Karpas-422 (cell line): ENCODE measurements at regions not wholly inside any gene's neighbourhood (a gene's known extent, or its start where the extent isn't known, plus 50 kb on each side); places are given as distances from the start of the nearest gene placed in this dataset.

ENCODE experiments used
- DNase-seq: peaks from one replicate; pipeline ENCODE4 v3.0.0-alpha.2; 2015
- H2AFZ ChIP-seq: fragments of 200-600 bp; sonication (generic); 2 replicates; pipeline ENCODE4 v1.6.1; 2014; ENCODE audit warnings: antibody characterized with exemption, low read length, mixed read lengths
- H3K27ac ChIP-seq: fragments of 200-600 bp; sonication (generic); 2 replicates; pipeline ENCODE4 v1.5.1; 2014; ENCODE audit warnings: mild to moderate bottlenecking, low read length, moderate library complexity
- H3K27me3 ChIP-seq: fragments of 200-600 bp; sonication (generic); 2 replicates; pipeline ENCODE4 v1.6.1; 2014; ENCODE audit warnings: low read length, mixed read lengths
- H3K36me3 ChIP-seq: fragments of 200-600 bp; sonication (generic); 2 replicates; pipeline ENCODE4 v1.6.1; 2014; ENCODE audit warnings: low read length, mixed read lengths; ENCODE audit not compliant: insufficient read depth
- H3K4me1 ChIP-seq: fragments of 200-600 bp; sonication (generic); 2 replicates; pipeline ENCODE4 v1.6.1; 2014; ENCODE audit warnings: mild to moderate bottlenecking, low read length, mixed read lengths
- H3K4me2 ChIP-seq: fragments of 200-600 bp; sonication (generic); 2 replicates; pipeline ENCODE4 v1.6.1; 2014; ENCODE audit warnings: low read length, low read depth, mild to moderate bottlenecking; ENCODE audit not compliant: poor library complexity, severe bottlenecking
- H3K4me3 ChIP-seq: fragments of 200-600 bp; sonication (generic); 2 replicates; pipeline ENCODE4 v1.5.1; 2014; ENCODE audit warnings: mild to moderate bottlenecking, antibody characterized with exemption, low read length, mixed read lengths
- H3K79me2 ChIP-seq: fragments of 200-600 bp; sonication (generic); 2 replicates; pipeline ENCODE4 v1.6.1; 2014; ENCODE audit warnings: mild to moderate bottlenecking, low read length, mixed read lengths
- H3K9ac ChIP-seq: fragments of 200-600 bp; sonication (generic); 2 replicates; pipeline ENCODE4 v1.6.0; 2014; ENCODE audit warnings: low read length
- H3K9me2 ChIP-seq: fragments of 200-600 bp; sonication (generic), shearing (Covaris generic); replicated peaks from 2 replicates; pipeline ENCODE4 v1.6.0; 2014; ENCODE audit warnings: mild to moderate bottlenecking, low read length, moderate library complexity; ENCODE audit not compliant: insufficient read depth
- H3K9me3 ChIP-seq: fragments of 300-700, 200-600 bp; sonication (generic); 2 replicates; pipeline ENCODE4 v1.6.1; 2014; ENCODE audit warnings: low read length, mixed read lengths
- H4K20me1 ChIP-seq: fragments of 200-600 bp; sonication (generic); 2 replicates; pipeline ENCODE4 v1.6.1; 2014; ENCODE audit warnings: mild to moderate bottlenecking, antibody characterized with exemption, low read length, low read depth; ENCODE audit not compliant: insufficient read depth

DNA sequence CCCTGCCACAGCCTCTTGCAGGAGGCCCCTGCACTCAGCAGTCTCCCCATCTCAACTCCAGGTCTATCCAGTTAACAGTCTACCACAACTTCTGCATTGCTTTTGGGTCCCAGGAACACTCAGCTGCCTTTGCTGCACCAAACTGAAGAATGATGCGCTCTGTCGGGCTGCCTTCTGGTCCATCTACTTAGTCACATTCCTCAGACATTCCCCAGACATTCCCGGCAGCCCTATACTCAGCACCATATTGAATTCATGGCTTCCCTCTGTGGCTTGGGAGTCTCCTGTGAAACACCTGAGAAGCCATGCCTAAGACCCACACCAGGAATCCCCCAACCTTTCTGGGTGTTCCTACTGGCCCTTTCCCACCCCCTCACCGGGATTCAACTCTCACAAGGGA is 99.6 kb upstream of the COL21A1 start:
- no peaks in the 10 kb centered on the region for H3K27me3 ChIP-seq
- no peaks in the 10 kb centered on the region for H3K79me2 ChIP-seq
- no peak overlapping the region for H2AFZ ChIP-seq
- H3K9me2 ChIP-seq: no peaks in the 10 kb centered on the region
- no peaks in the 10 kb centered on the region for H3K36me3 ChIP-seq
- no peak overlapping the region for H3K27ac ChIP-seq
- no peaks in the 10 kb centered on the region for H4K20me1 ChIP-seq
- no peaks in the 10 kb centered on the region for H3K4me1 ChIP-seq
- H3K4me2 ChIP-seq: no peak overlapping the region
- H3K9me3 ChIP-seq: no peaks in the 10 kb centered on the region
- no peak overlapping the region for H3K4me3 ChIP-seq
- H3K9ac ChIP-seq: no peak overlapping the region
- no peak for DNase-seq

DNA sequence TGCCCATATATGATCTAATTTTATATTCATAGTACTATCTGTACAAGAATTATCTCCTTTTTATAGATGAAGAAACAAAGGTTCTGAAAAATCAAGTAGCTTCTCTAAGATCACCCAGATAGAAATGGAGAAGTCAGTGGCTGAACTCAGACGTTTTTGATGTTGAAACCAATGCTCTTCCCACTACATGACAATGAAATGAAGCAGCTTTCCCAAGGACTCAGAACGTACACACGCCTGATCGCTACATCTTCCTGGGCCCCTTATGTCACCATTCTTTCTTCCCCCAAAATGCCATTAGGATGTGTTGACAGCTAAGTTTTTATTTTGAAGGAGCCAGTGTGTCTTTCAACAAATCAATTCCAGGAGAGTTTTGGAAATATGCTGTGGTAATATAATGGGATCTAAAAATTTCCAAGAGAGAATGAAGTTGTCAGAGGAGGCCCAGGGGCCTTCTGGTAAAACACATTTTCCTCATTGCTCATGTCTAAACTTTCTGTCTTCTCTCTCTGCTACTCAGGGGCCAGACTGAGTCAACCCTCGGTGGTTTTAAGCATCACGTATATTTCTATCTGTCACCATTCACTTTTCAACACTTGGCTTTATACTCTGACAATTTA is 98.1 kb upstream of the COL21A1 start:
- Histone ChIP-seq H3K79me2 (no peaks in the 10 kb centered on the region), H3K9me2 (no peaks in the 10 kb centered on the region), H2AFZ (no peak overlapping the region), H3K36me3 (no peaks in the 10 kb centered on the region), H3K27ac (no peak overlapping the region), H3K9me3 (no peaks in the 10 kb centered on the region), H4K20me1 (no peaks in the 10 kb centered on the region), H3K9ac (no peak overlapping the region), H3K27me3 (no peaks in the 10 kb centered on the region), H3K4me2 (no peak overlapping the region), H3K4me3 (no peak overlapping the region), H3K4me1 (no peaks in the 10 kb centered on the region)
- DNase-seq: no peak

DNA sequence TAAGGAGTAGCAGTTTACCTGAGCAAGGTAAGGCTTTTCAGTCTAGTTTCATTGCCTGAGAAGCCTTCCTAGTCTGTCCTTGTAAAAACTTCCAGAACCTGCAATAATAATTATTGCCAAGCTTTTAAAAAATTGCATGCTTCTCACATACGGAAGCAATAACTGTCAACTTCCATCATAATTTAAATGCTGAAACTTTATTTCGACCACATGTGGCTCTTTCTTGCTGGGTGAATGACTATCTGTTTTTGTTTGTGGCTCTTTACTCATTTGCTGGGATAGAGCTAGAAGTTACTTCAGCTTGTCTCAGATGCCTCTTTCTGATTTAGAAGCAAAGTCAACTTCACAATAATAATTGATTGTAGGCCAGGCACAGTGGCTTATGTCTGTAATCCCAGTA is 95.9 kb upstream of the COL21A1 start:
- Histone ChIP-seq H3K4me1 (no peaks in the 10 kb centered on the region), H3K79me2 (no peaks in the 10 kb centered on the region), H3K4me2 (no peak overlapping the region), H3K4me3 (no peak overlapping the region), H3K9ac (no peak overlapping the region), H2AFZ (0 out of 2 replicates have a peak overlapping the region, but pooled peaks have one; percentile 61), H3K27ac (no peak overlapping the region), H3K27me3 (no peaks in the 10 kb centered on the region), H3K36me3 (no peaks in the 10 kb centered on the region), H4K20me1 (no peaks in the 10 kb centered on the region), H3K9me3 (no peaks in the 10 kb centered on the region), H3K9me2 (no peaks in the 10 kb centered on the region)
- DNase-seq: no peak

DNA sequence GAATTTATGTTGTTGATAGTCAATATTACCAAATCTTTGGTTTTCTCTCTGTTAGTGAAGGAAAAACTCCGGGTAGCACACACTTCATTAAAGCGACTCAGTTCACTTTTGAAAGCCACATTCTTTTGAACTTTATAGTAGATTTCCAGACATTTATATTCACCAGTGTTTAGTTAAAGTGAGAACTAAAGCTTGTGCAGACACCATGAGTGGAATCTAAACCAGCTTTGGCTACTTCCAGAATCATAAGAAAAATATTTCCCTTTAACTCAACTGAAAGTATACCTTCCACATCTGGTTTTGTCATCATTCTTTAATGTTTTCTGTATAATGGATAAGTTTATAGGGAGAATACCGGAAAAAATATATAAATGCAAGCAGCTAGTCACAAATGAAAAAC is 92.1 kb upstream of the COL21A1 start:
- H3K9ac ChIP-seq: no peak overlapping the region
- no peaks in the 10 kb centered on the region for H3K4me1 ChIP-seq
- no peak overlapping the region for H3K4me3 ChIP-seq
- no peaks in the 10 kb centered on the region for H3K79me2 ChIP-seq
- no peaks in the 10 kb centered on the region for H3K36me3 ChIP-seq
- no peaks in the 10 kb centered on the region for H3K9me2 ChIP-seq
- no peak overlapping the region for H3K4me2 ChIP-seq
- H3K9me3 ChIP-seq: no peaks in the 10 kb centered on the region
- no peaks in the 10 kb centered on the region for H4K20me1 ChIP-seq
- no peak overlapping the region for H2AFZ ChIP-seq
- no peak overlapping the region for H3K27ac ChIP-seq
- DNase-seq: no peak
- no peaks in the 10 kb centered on the region for H3K27me3 ChIP-seq

DNA sequence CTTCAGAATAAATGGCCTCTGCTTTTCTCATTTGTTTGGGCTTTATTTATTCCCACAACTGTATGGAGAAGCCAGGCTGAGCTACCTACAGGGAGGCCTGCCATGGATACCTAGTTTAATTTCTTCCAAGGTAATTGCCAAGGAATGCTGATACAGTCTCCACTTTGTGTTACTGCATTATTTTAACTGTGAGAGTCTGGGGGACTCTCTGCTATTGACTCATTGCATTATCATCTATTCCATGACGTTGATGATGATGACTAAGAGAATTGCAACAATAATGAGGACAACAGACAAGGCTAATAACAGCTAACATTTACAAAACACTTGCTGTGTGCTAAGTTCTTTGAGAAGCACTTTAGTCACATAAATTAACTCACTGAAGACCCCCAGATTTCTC is 88.3 kb upstream of the COL21A1 start:
- H3K36me3 ChIP-seq: no peaks in the 10 kb centered on the region
- no peak overlapping the region for H3K27ac ChIP-seq
- no peak overlapping the region for H3K4me3 ChIP-seq
- no peaks in the 10 kb centered on the region for H3K79me2 ChIP-seq
- no peak overlapping the region for H2AFZ ChIP-seq
- no peak overlapping the region for H3K9ac ChIP-seq
- no peaks in the 10 kb centered on the region for H3K27me3 ChIP-seq
- no peak overlapping the region for H3K4me2 ChIP-seq
- H4K20me1 ChIP-seq: no peaks in the 10 kb centered on the region
- DNase-seq: no peak
- no peaks in the 10 kb centered on the region for H3K9me3 ChIP-seq
- H3K9me2 ChIP-seq: no peaks in the 10 kb centered on the region
- H3K4me1 ChIP-seq: 0 out of 2 replicates have a peak, but pooled peaks cover 2% of the 10 kb centered on the region

DNA sequence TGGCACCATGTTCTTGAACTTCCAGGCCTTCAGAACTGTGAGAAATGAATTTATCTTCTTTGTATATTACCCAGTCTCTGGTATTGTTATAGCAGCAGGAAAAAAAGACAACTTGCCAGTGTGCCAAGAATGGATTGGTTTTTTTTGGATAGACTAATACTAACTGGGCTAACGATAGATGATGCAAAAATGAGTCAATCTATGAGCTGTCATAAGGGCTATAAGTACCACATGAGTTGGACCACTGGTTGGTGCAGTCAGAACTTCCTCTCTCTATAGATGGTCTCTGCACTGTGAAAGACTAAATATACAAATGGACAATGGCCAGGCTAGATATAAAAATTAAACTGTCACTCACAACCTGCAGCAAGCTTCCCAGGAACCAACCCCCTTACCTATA is 87.6 kb upstream of the COL21A1 start:
- Histone ChIP-seq H3K4me2 (no peak overlapping the region), H3K27me3 (no peaks in the 10 kb centered on the region), H3K9ac (no peak overlapping the region), H3K9me3 (no peaks in the 10 kb centered on the region), H3K36me3 (no peaks in the 10 kb centered on the region), H3K79me2 (no peaks in the 10 kb centered on the region), H3K4me1 (0 out of 2 replicates have a peak, but pooled peaks cover 2% of the 10 kb centered on the region), H3K9me2 (no peaks in the 10 kb centered on the region), H2AFZ (no peak overlapping the region), H3K4me3 (no peak overlapping the region), H3K27ac (no peak overlapping the region), H4K20me1 (no peaks in the 10 kb centered on the region)
- DNase-seq: no peak

DNA sequence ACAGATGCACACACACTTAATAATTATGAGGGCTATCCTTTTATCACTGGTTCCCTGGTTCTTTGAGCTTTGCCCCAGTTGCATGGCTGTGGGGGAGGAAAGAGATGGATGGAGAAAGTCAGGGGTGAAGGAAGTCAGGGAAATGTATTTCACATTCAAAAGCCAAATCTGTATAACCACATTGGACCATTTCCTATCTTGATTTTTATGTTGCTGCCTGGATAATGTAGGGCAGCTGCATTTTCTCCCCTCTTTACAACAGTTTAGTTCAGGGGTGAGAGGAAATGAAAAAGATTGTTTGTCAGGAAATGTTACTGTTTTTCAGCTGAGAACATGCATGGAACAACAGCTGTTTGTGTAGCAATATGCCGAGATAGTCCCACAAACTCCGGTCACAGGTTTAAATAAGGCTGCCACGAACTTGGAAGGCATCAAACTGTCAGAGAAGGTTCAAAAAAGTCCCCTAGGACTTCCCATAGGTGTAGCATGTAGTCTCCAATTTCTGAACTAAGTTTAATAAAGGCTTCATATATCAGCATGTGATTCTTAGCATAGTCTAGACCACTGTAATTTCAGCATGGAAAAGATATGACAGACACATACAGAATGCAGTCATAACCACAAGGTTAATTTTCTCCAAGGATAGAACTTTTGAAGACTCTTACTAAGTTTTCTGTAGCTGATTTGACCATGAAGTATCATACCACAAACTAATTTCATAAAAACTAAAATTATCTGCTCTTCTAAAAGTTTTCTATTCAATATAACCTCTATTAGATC is 82.1 kb upstream of the COL21A1 start:
- no peaks in the 10 kb centered on the region for H3K79me2 ChIP-seq
- H3K36me3 ChIP-seq: no peaks in the 10 kb centered on the region
- 0 out of 2 replicates have a peak, but pooled peaks cover 2% of the 10 kb centered on the region for H3K4me1 ChIP-seq
- H3K27ac ChIP-seq: no peak overlapping the region
- H3K4me2 ChIP-seq: no peak overlapping the region
- no peaks in the 10 kb centered on the region for H3K9me3 ChIP-seq
- no peak overlapping the region for H2AFZ ChIP-seq
- H3K9me2 ChIP-seq: no peaks in the 10 kb centered on the region
- no peaks in the 10 kb centered on the region for H4K20me1 ChIP-seq
- no peak overlapping the region for H3K4me3 ChIP-seq
- no peak for DNase-seq
- H3K9ac ChIP-seq: no peak overlapping the region
- no peaks in the 10 kb centered on the region for H3K27me3 ChIP-seq

DNA sequence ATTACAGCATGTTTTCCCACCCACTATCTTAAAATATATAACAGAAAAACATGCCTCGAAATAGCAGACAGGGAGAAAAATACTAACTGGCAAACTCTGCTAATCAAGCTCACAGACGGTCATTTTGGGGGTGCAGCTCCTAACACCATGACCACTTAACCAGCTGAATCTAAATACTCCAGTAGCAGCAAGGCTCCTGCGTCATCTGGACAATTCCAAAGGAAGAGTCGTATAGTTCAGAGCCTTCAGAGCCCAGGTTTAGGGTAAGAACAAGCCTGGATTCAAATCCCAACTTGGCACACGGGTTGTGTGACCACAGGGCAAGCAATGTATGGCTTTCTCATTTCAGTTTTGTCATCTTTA is 81.3 kb upstream of the COL21A1 start:
- Histone ChIP-seq H3K4me2 (no peak overlapping the region), H3K4me1 (0 out of 2 replicates have a peak, but pooled peaks cover 2% of the 10 kb centered on the region), H3K36me3 (no peaks in the 10 kb centered on the region), H3K27ac (no peak overlapping the region), H3K9me3 (no peaks in the 10 kb centered on the region), H3K9ac (no peak overlapping the region), H2AFZ (no peak overlapping the region), H4K20me1 (no peaks in the 10 kb centered on the region), H3K4me3 (no peak overlapping the region), H3K9me2 (no peaks in the 10 kb centered on the region), H3K27me3 (no peaks in the 10 kb centered on the region), H3K79me2 (no peaks in the 10 kb centered on the region)
- no peak for DNase-seq
